HepG2 (cell line): ENCODE measurements at regions not wholly inside any gene's neighbourhood (a gene's known extent, or its start where the extent isn't known, plus 50 kb on each side); places are given as distances from the start of the nearest gene placed in this dataset.
A peak's percentile ranks its signal among the peaks of the same experiment; 100 is the strongest.

Experiments
- ATAC-seq: fragments of 200-7000 bp; cut with Tn5 transposase; 3 replicates; pipeline ENCODE4 v1.9.1; 2020; ENCODE audit warnings: mild to moderate bottlenecking, moderate library complexity
- BruUV-seq: library from RNA; stranded (reverse); fragments of 400-500 nt; replicated peaks from 2 replicates; lab custom pipeline; 2021; lab: Mats Ljungman, UMichigan
- CTCF ChIA-PET: fragments of 300-600 bp; formaldehyde crosslinking; extraction: SDS; loops from one replicate; lab custom pipeline; 2021; ENCODE audit warnings: low total read pairs, inconsistent platforms, low intra/inter-chr PET ratio; lab: Yijun Ruan, JAX
- POLR2A ChIA-PET: fragments of 350-600 bp; sonication (Branson Sonifier 250); formaldehyde crosslinking; loops from one replicate; lab custom pipeline; 2020; ENCODE audit warnings: antibody characterized with exemption, inconsistent platforms; lab: Yijun Ruan, JAX
- DNase-seq: peaks from one replicate; pipeline ENCODE4 v3.0.0-alpha.2; 2015; ENCODE audit warnings: low spot score
- FAIRE-seq: peaks from 3 replicates; lab custom pipeline; 2011; peaks lifted over from hg19 to GRCh38; lab: Jason Lieb, UNC
- H2AFZ ChIP-seq: one replicate; pipeline ENCODE4 v1.6.1; 2011; ENCODE audit warnings: low read length, inconsistent platforms
- H3K27ac ChIP-seq: fragments of 300-600 bp; 3 replicates; pipeline ENCODE4 v1.8.0; 2011; ENCODE audit warnings: mixed run types, mild to moderate bottlenecking, mixed read lengths, low read length, inconsistent platforms; ENCODE audit not compliant: insufficient read depth; ENCODE audit errors: extremely low read length
- H3K27me3 ChIP-seq, 2 experiments: fragments of 200-600 bp in 1 of 2; 2 replicates in 1 of 2; 3 replicates in 1 of 2; pipeline versions ENCODE4 v1.6.0 to v1.8.0; 2011; ENCODE audit warnings: low read length in 2 of 2, mild to moderate bottlenecking in 2 of 2, moderate library complexity in 2 of 2, inconsistent platforms in 1 of 2; ENCODE audit not compliant: insufficient read depth in 2 of 2, control insufficient read depth in 1 of 2
- H3K36me3 ChIP-seq, 2 experiments: fragments of 200-600 bp in 1 of 2; replicated peaks in 1 of 2; 2 replicates in 1 of 2; 3 replicates in 1 of 2; pipeline versions ENCODE4 v1.5.1 to v1.8.0; 2011; ENCODE audit warnings: low read length in 2 of 2, inconsistent platforms in 1 of 2; ENCODE audit not compliant: insufficient read depth in 2 of 2, control insufficient read depth in 1 of 2
- H3K4me1 ChIP-seq: 2 replicates; pipeline ENCODE4 v1.5.1; 2012; ENCODE audit warnings: low read length, inconsistent platforms; ENCODE audit not compliant: insufficient read depth
- H3K4me2 ChIP-seq: 2 replicates; pipeline ENCODE4 v1.6.0; 2011; ENCODE audit warnings: low read depth, low read length, inconsistent platforms
- H3K4me3 ChIP-seq, 3 experiments: fragments of 200-600 bp in 1 of 3; sonication (generic), shearing (Covaris generic) in 1 of 3; replicated peaks in 1 of 3; 2 replicates each; pipeline ENCODE4 v1.5.1; 2011 to 2016; ENCODE audit warnings: low read length in 3 of 3, inconsistent platforms in 2 of 3, low read depth in 2 of 3, mild to moderate bottlenecking in 2 of 3, control low read depth in 1 of 3, mixed read lengths in 1 of 3; ENCODE audit not compliant: insufficient read depth in 1 of 3
- H3K79me2 ChIP-seq: one replicate; pipeline ENCODE4 v1.6.1; 2011; ENCODE audit warnings: low read length, inconsistent platforms; ENCODE audit not compliant: insufficient read depth
- H3K9ac ChIP-seq: 2 replicates; pipeline ENCODE4 v1.6.0; 2011; ENCODE audit warnings: mild to moderate bottlenecking, low read depth, low read length, inconsistent platforms; ENCODE audit not compliant: insufficient read depth
- H3K9me3 ChIP-seq: 2 replicates; pipeline ENCODE4 v1.5.1; 2012; ENCODE audit warnings: mild to moderate bottlenecking, low read length
- H4K20me1 ChIP-seq: 2 replicates; pipeline ENCODE4 v1.6.0; 2011; ENCODE audit warnings: inconsistent platforms, mild to moderate bottlenecking, low read length, moderate library complexity; ENCODE audit not compliant: insufficient read depth
- ATF7 ChIP-seq, 2 experiments: fragments of 450-650 bp in 1 of 2; sonication (generic) in 1 of 2; formaldehyde crosslinking in 1 of 2; IDR thresholded peaks; 2 replicates each; pipeline versions ENCODE4 v1.4.0 to v1.6.1; 2016 to 2020; ENCODE audit warnings: antibody characterized with exemption in 1 of 2, mild to moderate bottlenecking in 1 of 2, missing genetic modification reagents in 1 of 2
- ATF7-NPFF ChIP-seq: sonication (generic); formaldehyde crosslinking; IDR thresholded peaks from 2 replicates; pipeline ENCODE4 v1.8.1; 2023; ENCODE audit warnings: mild to moderate bottlenecking, low read depth, missing genetic modification reagents, moderate library complexity
- CREB1 ChIP-seq, 2 experiments: fragments of 450-650 bp in 1 of 2; IDR thresholded peaks; 2 replicates each; pipeline ENCODE4 v1.6.1; 2016 to 2017; ENCODE audit warnings: control low read depth in 1 of 2, mild to moderate bottlenecking in 1 of 2, missing compliant biosample characterization in 1 of 2, missing genetic modification characterization in 1 of 2
- KLF15 ChIP-seq: sonication (generic); formaldehyde crosslinking; IDR thresholded peaks from 2 replicates; pipeline ENCODE4 v1.8.1; 2023; ENCODE audit warnings: borderline replicate concordance, mild to moderate bottlenecking, inconsistent platforms, missing genetic modification reagents, mixed read lengths
- MTERF4 ChIP-seq: sonication (generic); formaldehyde crosslinking; IDR thresholded peaks from 2 replicates; pipeline ENCODE4 v1.8.0; 2023; ENCODE audit warnings: mild to moderate bottlenecking, missing genetic modification reagents
- MZF1 ChIP-seq: sonication (generic); formaldehyde crosslinking; IDR thresholded peaks from 2 replicates; pipeline ENCODE4 v1.8.1; 2023; ENCODE audit warnings: mild to moderate bottlenecking, missing genetic modification reagents, borderline replicate concordance
- ZNF546 ChIP-seq: sonication (generic); formaldehyde crosslinking; conservative IDR thresholded peaks from 2 replicates; pipeline ENCODE4 v1.8.1; 2023; ENCODE audit warnings: mild to moderate bottlenecking, missing genetic modification reagents
- ZNF629 ChIP-seq: sonication (generic); formaldehyde crosslinking; conservative IDR thresholded peaks from 2 replicates; pipeline ENCODE4 v1.5.0; 2020; ENCODE audit warnings: missing genetic modification reagents
- WGBS: methylation state at CpG from one replicate; pipeline ENCODE4 v1.1.6; 2017; ENCODE audit warnings: low lambda C conversion rate; 5-methylcytosine and 5-hydroxymethylcytosine counted together
- in situ Hi-C: cut with HindIII; loops from 2 replicates; pipeline ENCODE4 v1.10.0; 2017; ENCODE audit warnings: low pct_unique_long_range_greater_than_20kb; ENCODE audit not compliant: extremely low pct_ligation_motif_present
- intact Hi-C: fragments of 100-400 bp; cut with micrococcal nuclease; formaldehyde crosslinking; loops from one replicate; pipeline ENCODE4 v1.10.0; 2022; ENCODE audit not compliant: unreplicated experiment

- H3K36me3 ChIP-seq: no peaks in the 10 kb centered on the region
- 4% methylated on average over 3 of the region's 3 CpGs for WGBS
- BruUV-seq: no TSS peak
- no peak overlapping the region for H3K9ac ChIP-seq
- CTCF ChIA-PET: no interaction called here
- TF ChIP-seq ATF7-NPFF (CRISPR knock-in tag): no peak
- 0 out of 2 replicates have a peak, but pooled peaks have one; percentile 19 for TF ChIP-seq CREB1 (IDR thresholded peaks at IDR 0.05)
- no peak for TF ChIP-seq CREB1 (CRISPR knock-in tag; IDR thresholded peaks at IDR 0.05)
- TF ChIP-seq ZNF546 (CRISPR knock-in tag): no peak
- TF ChIP-seq ATF7 (IDR thresholded peaks at IDR 0.05): peak; percentile 91
- TF ChIP-seq ATF7 (CRISPR knock-in tag; IDR thresholded peaks at IDR 0.05): no peak
- POLR2A ChIA-PET: no interaction called here
- no peak overlapping the region for H3K4me2 ChIP-seq
- ATAC-seq (no peak), FAIRE-seq (no peak), DNase-seq (no peak)
- no peak overlapping the region for H3K4me3 ChIP-seq
- in situ Hi-C loops (no loop called here), intact Hi-C loops (no loop called here)
- H3K4me1 ChIP-seq: no peaks in the 10 kb centered on the region
- no peaks in the 10 kb centered on the region for H3K79me2 ChIP-seq
- no peaks in the 10 kb centered on the region for H4K20me1 ChIP-seq
- no peak overlapping the region for H2AFZ ChIP-seq
- no peaks in the 10 kb centered on the region for H3K9me3 ChIP-seq
- peaks cover 3 to 29% of the 10 kb centered on the region in 2 experiments; a peak in 4 of 5 replicates for H3K27me3 ChIP-seq
- no peak overlapping the region for H3K27ac ChIP-seq
Measured at GRCh38 chr12:111192647-111193046, 176.2 kb downstream of the PHETA1 start.

GRCh38 chr12:111190741-111191526 is 178.0 kb downstream of the PHETA1 start:
- TF ChIP-seq MZF1 (CRISPR knock-in tag): no peak
- no peak for TF ChIP-seq KLF15 (CRISPR knock-in tag)
- TF ChIP-seq MTERF4: no peak
- TF ChIP-seq ZNF629: peak; percentile 55
- Histone ChIP-seq H4K20me1 (no peaks in the 10 kb centered on the region), H2AFZ (no peak overlapping the region), H3K79me2 (no peaks in the 10 kb centered on the region), H3K9ac (no peak overlapping the region), H3K4me2 (no peak overlapping the region), H3K36me3 (no peaks in the 10 kb centered on the region), H3K27me3 (peaks cover 3 to 31% of the 10 kb centered on the region in 2 experiments; a peak in 3 of 5 replicates), H3K9me3 (no peaks in the 10 kb centered on the region), H3K27ac (no peak overlapping the region), H3K4me3 (no peak overlapping the region), H3K4me1 (no peaks in the 10 kb centered on the region)
- in situ Hi-C loops: no loop called here
- WGBS: 40% methylated on average over 10 of the region's 15 CpGs
- BruUV-seq: no TSS peak
- no peak for DNase-seq
- intact Hi-C loops: no loop called here
- no peak for FAIRE-seq
- no peak for ATAC-seq
- CTCF ChIA-PET: no interaction called here
- POLR2A ChIA-PET: no interaction called here
